ENCODE measurements at regions not wholly inside any gene's neighbourhood (a gene's known extent, or its start where the extent isn't known, plus 50 kb on each side); places are given as distances from the start of the nearest gene placed in this dataset.

GRCh38 chr14:84850595-84850994 is 679.3 kb upstream of the FLRT2 start:
- no peak for TF ChIP-seq CTCF (IDR thresholded peaks at IDR 0.05; ENCODE audit: borderline replicate concordance, control extremely low read depth, extremely low read depth, insufficient read depth, missing control alignments)
- in situ Hi-C loops (cut with MboI; ENCODE audit: low sequenced_read_pairs, unreplicated experiment) = no loop called here
- DNase-seq (ENCODE audit: low spot score) = no peak

- no peak for TF ChIP-seq CTCF (IDR thresholded peaks at IDR 0.05; ENCODE audit: borderline replicate concordance, control extremely low read depth, extremely low read depth, insufficient read depth, missing control alignments)
- in situ Hi-C loops (cut with MboI; ENCODE audit: low sequenced_read_pairs, unreplicated experiment) = no loop called here
- DNase-seq (ENCODE audit: low spot score) = no peak
Observed at GRCh38 chr14:84856751-84857534, 673.0 kb upstream of the FLRT2 start.

GRCh38 chr14:84857571-84857970 is 672.4 kb upstream of the FLRT2 start:
- no peak for DNase-seq (ENCODE audit: low spot score)
- no peak for TF ChIP-seq CTCF (IDR thresholded peaks at IDR 0.05; ENCODE audit: borderline replicate concordance, control extremely low read depth, extremely low read depth, insufficient read depth, missing control alignments)
- in situ Hi-C loops (cut with MboI; ENCODE audit: low sequenced_read_pairs, unreplicated experiment) = no loop called here

- in situ Hi-C loops (cut with MboI; ENCODE audit: low sequenced_read_pairs, unreplicated experiment) = no loop called here
- no peak for TF ChIP-seq CTCF (IDR thresholded peaks at IDR 0.05; ENCODE audit: borderline replicate concordance, control extremely low read depth, extremely low read depth, insufficient read depth, missing control alignments)
- no peak for DNase-seq (ENCODE audit: low spot score)
Observed at GRCh38 chr14:84859116-84859515, 670.8 kb upstream of the FLRT2 start.

GRCh38 chr14:84864548-84865271 is 665.2 kb upstream of the FLRT2 start:
- no peak for TF ChIP-seq CTCF (IDR thresholded peaks at IDR 0.05; ENCODE audit: borderline replicate concordance, control extremely low read depth, extremely low read depth, insufficient read depth, missing control alignments)
- in situ Hi-C loops (cut with MboI; ENCODE audit: low sequenced_read_pairs, unreplicated experiment) = no loop called here
- DNase-seq (ENCODE audit: low spot score) = no peak

- in situ Hi-C loops (cut with MboI; ENCODE audit: low sequenced_read_pairs, unreplicated experiment) = no loop called here
- DNase-seq (ENCODE audit: low spot score) = no peak
- no peak for TF ChIP-seq CTCF (IDR thresholded peaks at IDR 0.05; ENCODE audit: borderline replicate concordance, control extremely low read depth, extremely low read depth, insufficient read depth, missing control alignments)
Observed at GRCh38 chr14:84871734-84872133, 658.2 kb upstream of the FLRT2 start.

Measured in GM13976 (cell line).